GM23248 (cell line): ENCODE measurements at regions not wholly inside any gene's neighbourhood (a gene's known extent, or its start where the extent isn't known, plus 50 kb on each side); places are given as distances from the start of the nearest gene placed in this dataset.

Experiments used
- EZH2 ChIP-seq: fragments of 200-600 bp; sonication (generic); IDR thresholded peaks from 2 replicates; pipeline ENCODE4 v1.6.1; 2018; ENCODE audit warnings: antibody characterized with exemption, mild to moderate bottlenecking; ENCODE audit not compliant: insufficient read depth, poor library complexity, severe bottlenecking
- EZH2phosphoT487 ChIP-seq: fragments of 200-600 bp; sonication (generic); IDR thresholded peaks from 2 replicates; pipeline ENCODE4 v1.6.1; 2018; ENCODE audit warnings: antibody characterized with exemption, moderate library complexity, mild to moderate bottlenecking, low read depth; ENCODE audit not compliant: insufficient read depth

DNA sequence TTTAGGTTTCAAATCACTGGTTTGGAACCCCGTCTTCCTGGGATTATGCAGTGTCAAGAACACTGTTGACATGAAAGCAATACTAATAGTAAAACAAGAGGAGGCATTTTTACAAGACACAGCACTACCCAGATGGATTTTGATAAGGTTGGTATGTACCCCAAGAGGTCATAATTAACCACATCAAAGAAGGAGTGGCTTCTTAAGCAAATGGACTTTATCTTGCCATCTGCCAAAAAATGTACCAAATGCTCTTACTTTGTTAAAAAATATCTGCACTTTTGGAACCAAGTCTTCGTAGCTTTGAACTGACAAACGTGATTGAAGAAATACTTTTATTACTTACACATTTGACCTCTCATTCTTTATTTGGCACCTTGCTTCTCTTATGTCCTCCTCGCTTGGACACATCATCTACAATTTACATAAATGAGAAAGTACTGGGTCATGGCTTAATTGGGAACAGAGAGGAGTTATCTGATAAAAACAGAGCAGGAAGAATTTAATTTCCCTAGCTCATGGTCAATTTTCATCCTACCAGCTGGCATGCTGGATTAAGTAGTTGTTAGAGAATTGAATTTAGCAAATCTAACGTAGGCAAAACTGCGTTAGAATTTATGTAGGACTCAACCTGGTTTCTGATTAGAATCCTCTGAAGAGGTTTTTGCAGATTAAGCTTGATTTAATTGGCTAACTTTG, 54.5 kb upstream of the PRICKLE1 start:
- no peak for TF ChIP-seq EZH2
- no peak for TF ChIP-seq EZH2phosphoT487
